Iris pigment epithelial cell (primary cell): ENCODE measurements at regions not wholly inside any gene's neighbourhood (a gene's known extent, or its start where the extent isn't known, plus 50 kb on each side); places are given as distances from the start of the nearest gene placed in this dataset.
"Not testable (repeated sequence)": the region's sequence is repeated elsewhere in the genome, so short reads cannot be mapped to it uniquely, and the experiment has no call there.

Experiments used
- DNase-seq: peaks from one replicate; pipeline ENCODE4 v3.0.0-alpha.2; 2011; ENCODE audit warnings: low read depth

DNA sequence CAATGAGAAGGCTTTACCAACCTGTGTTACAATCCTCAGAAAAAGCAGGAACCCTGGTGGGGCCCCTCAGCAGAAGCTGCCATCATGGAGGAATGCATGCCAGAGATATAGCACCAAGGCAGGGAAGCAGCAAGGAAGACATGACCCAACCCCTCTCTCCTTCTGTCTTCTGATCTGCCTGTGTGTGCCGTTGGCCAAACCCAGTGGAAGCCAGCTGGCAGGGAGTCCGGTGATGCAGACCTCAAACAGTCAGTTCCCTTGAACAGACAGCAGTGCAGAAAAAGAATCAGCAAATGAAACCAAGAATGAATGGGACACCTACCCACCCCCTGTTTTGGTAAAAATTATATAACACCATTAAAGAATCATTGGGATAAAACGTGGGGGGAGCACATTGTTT, 234.2 kb downstream of the ZNF608 start:
- no peak for DNase-seq

DNA sequence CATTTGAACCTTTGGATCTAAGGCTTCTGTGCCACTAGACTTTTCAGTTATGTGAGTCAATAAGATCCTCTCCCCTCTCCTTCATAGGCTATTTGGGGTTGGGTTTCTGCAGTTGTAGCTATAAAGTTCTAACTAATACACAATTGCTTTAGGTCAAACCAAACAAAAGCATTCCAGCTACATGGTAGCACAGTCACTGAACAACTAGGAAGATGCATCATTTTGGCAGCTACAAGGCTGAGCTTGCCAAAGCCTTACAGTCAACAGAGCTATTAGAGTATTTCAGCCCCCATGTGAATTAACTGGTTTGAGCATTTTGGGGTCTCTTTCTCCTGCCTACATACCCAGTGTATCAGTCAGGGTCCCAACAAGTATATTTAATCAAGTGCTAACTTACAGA, 234.6 kb downstream of the ZNF608 start:
- DNase-seq = no peak

DNA sequence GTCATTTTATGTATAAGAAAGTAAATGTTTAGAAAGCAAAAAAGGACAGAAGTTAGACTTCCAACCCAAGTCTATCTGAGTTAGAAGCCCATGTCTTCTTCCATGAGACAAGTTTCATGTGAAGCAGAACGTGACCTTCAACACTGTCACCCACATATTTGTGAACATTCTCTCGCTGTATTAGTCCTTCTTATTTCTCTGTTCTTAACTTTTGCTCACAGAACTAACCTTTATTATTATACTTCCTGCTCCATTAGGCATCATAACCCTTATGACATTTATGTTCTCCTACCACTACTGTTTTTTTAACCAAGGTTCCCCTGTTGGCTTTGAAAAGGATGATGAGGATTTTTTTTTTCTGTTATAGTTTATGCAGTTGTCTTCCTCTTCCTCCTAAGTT, 238.8 kb downstream of the ZNF608 start:
- no peak for DNase-seq

DNA sequence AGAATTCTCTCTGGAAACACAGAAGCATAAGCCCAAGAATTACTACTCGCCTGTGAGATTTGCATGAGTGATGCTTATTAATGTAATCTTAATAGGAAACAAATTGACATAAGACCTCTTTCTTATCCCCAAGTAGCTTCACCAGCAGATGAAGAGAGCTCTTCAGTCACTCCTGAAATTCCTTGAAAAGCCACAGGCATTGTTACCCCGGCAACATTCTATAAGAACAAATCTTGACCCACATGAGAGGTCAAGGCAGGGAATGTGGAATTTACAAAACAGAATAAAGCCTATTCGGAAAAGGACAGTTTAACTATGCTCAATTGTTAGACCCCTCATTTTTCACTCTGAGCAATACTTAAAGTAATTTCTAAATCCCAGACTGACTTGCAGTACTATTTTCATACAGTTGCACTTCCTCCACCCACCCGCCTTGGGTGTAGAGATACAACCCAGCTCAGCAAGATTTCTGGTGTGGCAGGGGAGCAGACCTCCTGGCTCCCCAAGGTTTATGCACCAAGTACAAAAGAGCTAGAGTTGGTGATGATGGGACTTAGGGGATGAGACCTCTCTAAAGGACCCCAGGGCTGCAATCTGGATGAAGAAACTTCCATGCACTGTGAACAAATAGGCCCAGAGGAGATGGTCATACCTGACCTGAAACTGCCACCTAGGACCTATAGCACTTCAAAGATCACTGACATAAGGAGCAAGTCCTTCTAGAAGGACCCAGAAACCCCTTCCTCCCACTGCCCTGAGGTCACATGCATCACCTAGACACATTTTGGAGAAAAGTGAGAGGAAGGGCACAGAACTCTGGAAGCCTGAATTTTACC, 242.1 kb downstream of the ZNF608 start:
- no peak for DNase-seq

DNA sequence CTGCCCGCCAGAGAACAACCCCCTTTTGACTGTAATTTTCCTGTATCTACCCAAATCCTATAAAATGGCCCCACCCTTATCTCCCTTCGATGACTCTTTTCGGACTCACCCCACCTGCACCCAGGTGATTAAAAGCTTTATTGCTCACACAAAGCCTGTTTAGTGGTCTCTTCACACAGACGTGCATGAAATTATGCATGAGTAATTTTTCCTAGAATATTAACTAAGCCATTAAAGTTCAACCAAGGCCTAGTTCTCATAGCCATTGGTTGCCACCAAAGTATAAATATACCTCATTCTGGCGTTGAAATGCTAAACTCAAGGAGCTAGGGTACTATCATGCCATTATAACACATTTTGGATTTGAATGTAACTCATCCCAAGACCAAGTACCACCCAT, 243.9 kb downstream of the ZNF608 start:
- no peak for DNase-seq

DNA sequence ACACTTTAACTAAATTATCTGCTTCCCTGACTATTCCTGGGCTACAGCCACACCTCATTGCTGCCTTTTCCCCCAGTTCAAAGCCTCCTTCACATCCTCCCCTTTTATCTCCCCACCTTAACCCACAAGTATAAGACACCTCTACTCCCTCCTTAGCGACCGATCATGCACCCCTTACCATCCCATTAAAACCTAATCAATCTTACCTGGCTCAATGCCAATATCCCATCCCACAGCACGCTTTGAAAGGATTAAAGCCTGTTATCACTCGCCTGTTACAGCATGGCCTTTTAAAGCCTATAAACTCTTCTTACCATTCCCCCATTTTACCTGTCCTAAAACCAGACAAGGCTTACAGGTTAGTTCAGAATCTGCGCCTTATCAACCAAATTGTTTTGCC, 246.6 kb downstream of the ZNF608 start:
- not testable (repeated sequence) for DNase-seq

DNA sequence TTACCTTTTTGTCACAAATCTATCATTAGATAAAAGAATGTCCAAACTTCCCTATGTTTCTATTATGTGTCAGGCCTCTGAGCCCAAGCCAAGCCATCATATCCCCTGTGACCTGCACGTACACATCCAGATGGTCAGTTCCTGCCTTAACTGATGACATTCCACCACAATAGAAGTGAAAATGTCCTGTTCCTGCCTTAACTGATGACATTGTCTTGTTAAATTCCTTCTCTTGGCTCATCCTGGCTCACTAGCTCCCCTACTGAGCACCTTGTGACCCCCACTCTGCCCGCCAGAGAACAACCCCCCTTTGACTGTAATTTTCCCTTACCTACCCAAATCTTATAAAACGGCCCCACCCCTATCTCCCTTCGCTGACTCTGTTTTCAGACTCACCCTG, 249.5 kb downstream of the ZNF608 start:
- not testable (repeated sequence) for DNase-seq

DNA sequence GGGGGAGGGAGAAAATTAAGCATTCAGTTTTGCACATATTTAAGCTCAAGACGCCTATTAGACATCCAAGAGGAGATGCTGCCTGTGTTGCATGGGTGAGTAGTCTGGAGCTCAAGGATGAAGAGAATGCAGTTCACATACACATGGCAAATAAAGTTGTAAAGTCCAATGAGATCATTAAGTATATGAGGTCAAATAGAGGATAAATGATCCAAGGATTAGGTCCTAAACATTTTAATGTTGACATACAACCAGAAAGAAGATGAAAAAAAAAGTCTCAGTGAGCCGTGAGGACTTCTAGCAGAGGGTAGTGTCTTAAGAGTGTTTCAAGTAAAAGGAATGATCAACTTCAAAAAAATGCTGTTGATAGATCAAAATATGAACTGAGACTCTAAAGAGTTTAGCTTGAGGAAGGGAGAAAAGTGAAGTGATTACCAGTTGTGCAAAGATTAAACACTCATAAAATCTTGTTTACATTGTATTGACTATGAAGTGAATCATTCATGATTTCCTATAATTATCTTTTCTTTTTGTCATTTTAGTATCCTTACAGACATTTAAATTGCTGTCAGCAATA, 251.8 kb downstream of the ZNF608 start:
- no peak for DNase-seq

DNA sequence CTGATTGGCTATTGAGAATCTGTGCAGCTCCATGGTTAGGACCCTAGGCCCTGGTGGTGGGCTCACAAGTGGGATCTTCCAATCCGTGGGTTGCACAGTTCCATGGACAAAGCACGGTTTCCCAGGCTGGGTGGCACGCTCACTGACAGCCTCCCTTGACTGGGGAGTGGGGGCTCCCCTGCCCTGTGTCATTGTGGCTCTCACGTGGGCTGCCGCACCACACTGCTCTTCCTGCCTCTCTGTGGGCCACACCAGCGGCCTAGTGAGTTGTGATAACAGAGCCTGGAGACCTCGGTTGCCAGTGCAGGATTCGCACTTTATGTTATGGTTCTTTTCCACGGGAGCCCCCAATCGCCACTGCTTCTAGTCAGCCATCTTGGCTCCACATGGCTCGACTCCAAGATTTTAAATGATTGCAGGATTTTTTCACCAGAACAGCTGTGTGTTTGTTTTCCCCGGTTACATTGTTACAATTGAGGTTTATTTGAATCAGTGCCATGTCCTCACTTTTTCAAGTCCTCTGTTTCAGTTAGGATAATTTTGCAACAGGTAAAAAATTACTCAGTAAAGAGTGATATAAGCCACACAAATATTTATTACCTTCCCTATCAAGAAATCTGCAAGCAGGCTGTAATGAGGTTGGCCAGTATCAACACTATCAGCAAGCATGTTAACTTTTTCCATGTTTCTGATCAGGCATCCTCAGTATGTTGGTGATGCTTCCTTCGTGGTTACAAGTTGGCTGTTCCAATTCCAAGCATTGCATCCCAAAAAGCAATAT, 253.8 kb downstream of the ZNF608 start:
- no peak for DNase-seq

DNA sequence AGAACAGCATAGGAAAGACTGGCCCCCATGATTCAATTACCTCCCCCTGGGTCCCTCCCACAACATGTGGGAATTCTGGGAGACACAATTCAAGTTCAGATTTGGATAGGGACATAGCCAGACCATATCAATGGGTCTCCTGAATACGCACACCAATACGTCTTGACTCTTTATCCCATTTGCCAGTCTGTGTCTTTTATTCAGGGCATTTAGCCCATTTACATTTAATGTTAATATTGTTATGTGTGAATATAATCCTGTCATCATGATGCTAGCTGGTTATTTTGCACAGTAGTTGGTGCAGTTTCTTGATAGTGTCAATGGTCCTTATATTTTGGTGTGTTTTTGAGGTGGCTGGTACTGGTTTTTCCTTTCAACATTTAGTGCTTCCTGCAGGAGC, 256.1 kb downstream of the ZNF608 start:
- DNase-seq = not testable (repeated sequence)

DNA sequence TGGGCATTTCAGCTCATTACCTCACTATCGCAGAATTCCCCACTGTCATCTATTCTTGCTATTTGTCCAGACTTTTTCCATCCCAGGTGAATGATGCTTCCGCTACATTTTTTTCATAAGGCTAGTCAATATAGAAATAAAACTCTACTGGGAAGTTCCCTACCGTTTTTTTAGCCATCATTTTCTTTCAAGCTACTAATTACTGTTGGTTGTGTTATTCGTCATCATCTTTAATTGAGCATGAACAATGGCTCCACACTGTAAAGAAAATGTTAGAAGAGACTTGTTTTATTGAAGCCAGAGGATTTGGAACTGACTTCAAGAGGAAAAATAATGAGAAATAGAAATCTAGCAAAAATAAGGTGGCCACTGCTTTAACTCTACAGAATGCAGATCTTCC, 265.0 kb downstream of the ZNF608 start:
- no peak for DNase-seq

DNA sequence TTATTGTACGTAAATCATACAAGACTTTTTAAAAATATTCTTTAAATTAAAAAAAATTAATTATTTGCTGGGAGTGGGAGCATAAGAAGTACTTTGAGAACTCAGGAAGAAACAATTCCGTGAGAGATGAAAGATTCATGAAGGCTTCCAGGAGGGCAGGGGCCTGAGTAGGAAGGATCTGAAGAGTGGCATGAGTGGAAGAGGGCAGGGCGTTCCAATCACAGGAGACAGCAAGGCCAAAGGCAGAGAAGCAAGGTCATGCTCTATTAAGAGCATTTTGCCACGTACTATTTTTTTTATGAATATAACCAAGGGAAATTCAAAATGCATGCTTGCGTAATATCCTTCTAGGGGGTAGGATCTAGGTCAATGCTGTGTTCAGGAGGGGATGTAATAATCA, 265.5 kb downstream of the ZNF608 start:
- no peak for DNase-seq

DNA sequence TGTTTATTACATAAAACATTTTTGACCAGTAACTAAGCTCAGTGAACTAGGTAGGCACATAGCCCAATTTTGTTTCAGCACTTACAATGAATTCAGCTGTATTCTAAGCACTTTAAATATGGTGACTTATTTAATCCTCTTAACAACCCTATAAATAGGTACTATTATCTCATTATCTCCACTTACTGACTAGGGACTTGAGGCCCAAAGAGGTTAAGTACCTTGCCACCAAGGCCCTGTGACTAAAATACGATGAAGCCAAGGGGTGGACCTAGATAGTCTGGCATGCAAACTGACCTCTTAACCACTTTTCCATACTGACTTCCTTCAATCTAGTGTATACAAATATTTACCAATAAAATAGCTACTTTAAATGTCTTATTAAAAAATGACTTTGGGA, 266.4 kb downstream of the ZNF608 start:
- no peak for DNase-seq

DNA sequence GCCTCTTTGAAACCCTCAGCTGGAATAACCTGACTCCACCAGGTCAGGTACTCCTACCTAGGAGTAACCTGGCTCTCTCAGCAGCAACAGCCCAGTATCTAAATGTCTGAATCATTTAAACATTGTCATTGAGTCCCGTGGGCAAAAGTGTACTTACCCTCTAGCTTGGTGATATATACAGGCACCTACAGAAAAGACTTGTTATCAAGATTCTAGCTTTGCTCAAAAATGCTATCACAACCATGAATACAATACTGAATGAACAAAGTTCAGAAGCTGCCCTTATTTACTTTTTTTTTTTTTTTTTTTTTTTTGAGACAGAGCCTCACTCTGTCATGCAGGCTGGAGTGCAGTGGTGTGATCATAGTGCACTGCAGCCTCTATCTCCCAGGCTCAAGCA, 268.2 kb downstream of the ZNF608 start:
- no peak for DNase-seq

DNA sequence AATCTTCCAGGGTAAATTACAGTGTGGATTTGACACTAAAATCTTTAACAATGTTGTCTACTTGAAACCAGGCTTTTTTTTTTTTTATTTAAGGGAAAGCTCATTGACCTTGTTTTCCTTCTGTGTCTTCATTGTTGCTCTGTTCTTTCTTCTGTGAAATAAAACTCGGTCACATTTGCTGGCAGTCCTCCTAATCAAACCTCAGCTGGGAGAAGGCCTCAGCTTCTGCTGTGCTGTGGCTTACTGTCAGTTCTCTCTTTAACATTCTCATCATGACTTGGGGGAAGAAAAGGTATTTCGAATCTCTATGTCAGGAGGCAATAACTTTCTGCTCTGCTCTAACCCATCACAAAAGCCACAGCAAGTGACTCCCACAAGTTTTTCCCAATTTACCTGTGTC, 268.9 kb downstream of the ZNF608 start:
- DNase-seq = no peak

DNA sequence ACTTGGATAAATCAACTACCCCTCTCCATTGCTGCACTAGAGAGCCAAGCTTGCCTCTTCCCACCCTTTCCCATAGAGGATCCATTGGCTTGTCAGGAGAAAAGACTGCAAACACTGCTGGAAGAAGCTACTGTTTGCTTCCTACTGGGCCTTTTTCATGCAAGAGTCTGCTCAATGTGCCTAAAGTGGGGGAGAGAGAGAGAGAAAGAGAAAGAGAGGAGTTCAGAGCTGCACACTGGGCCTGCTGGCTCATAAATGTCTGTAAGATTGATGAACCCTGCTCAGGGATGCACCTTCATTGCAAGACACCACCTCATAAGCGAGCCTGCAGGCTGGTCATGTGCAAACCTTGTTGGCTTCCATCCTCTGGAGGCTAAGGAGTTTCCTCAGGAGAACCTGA, 269.4 kb downstream of the ZNF608 start:
- DNase-seq = no peak

DNA sequence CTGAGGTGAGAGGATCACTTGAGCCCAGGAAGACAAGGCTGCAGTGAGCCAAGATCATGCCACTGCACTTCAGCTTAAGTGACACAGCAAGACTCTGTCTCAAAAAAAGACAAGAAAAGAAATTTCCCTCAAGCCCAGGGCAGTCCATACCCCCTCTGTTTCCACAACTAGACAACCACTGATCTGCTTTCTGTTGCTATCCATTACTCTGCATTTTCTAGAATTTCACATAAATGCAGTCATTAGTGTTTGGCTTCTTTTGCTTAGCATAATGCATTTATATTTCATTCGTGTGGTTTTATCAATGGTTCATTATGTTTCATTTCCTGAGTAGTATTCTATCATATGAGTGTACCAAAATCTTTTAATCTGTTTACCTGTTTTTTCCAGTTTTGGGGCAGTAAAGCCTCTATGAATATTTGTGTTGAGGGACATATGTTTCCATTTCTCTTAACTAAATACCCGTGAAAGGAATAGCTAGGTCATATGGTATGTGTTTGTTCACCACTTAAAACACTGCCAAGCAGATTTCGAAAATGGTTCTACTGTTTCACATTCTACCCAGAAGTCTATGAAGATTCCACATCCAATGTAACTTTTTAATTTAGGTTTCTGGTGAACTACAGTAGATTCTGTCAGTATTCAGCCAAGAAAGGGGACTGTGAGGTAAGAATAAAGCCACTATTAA, 271.8 kb downstream of the ZNF608 start:
- DNase-seq = no peak

DNA sequence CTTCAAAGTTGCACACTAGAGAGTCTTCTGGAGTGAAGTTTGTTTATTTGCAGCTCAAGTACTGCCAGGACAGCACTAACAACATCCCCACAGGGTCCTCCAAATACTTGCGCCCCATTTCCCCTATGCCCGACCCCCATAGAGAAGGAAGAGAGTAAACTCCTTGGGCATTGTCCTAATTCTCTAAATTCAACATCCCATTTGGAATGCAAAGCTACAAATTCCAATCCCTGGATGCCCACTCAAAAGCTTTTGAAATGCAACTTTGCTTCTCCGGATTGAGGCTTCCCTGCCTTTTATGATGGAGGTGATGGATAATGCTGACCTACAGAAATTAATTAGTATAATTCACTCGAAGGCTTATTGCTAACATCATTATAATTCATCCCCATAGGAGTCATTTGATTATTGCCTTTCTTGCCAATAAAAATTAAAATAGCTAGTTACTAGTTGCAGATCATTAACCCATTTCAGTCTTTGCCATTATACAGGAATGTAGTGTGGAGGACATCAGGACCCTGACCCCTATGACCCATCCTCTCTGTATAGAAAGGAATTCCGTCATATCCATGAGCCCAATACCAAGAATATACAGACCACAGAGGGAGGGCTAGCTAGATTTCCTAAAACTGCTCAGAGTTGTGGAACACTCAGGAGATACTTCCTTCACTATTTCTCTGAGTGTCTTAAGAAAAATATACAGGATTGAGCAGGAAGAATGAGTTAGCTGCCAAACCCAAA, 277.6 kb downstream of the ZNF608 start:
- DNase-seq = no peak

DNA sequence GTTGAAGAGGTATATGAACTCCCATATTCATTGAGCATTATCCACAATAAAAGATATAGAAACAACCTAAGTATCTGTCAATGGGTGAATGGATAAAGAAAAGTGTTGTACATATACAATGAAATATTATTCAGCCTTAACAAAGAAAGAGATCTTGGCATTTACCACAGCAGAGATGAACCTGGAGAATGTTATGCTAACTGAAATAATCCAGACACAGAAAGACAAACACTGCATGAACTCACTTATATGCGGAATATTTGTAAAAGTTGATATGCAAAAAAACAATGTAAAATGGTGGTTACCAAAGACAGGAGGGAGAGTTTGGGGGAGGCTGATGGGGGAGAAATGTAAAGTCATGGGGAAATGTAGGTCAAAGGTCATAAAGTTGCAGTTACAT, 278.7 kb downstream of the ZNF608 start:
- DNase-seq = no peak

DNA sequence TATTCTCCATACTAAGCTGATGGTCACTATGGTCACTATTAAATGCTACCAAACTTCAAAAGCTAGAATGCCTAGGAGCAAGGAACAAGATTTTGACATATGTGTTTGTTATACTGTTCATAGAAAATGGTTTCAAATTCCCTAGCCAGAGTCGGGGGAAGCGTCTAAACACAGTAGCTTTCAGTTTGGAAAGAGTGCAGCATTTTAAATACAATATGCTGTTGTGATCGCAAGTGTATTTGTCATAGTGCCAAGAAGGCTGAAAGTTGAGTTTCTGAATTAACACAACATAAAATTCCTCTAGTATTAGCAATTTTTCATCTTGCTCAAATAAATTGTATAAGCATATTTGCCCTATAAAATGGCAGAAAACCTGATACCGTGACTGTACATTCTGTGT, 280.4 kb downstream of the ZNF608 start:
- no peak for DNase-seq

DNA sequence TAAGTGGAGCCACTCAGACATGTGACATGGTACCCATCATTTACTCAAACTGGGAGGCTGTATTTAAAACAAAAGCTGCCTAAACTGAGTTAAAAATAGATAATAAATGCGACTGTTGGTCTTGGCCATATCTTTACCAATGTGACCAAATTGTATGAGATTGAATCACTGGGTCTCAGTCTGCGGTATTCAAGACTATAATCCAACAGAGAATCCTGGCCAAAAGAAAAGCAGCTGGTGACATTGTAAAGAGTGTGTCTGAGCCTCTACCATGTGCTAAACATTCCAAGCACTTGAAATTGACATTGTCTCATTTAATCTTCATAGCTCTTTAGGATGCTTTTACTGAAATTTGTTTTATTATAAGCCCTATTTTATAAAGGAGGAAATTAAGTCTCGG, 282.6 kb downstream of the ZNF608 start:
- DNase-seq = no peak

DNA sequence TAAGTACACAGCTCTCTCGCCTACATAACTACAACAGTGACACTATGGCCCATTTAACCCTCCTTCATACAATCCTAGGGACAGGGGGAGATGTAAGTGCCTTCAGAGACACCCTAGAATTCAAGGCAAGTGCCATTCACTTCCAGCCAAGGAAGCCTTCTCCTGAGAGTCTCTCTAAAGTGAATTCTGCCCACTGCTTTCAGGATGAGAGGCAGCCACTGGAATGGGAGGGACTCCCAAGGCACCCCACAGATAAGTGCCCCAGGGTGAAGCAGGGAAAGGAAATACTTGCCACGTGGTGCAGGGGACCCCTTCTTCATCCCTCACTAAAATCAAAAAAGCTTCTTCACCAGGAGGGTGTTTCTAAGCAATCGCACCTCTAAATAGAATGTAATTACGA, 283.7 kb downstream of the ZNF608 start:
- DNase-seq = no peak
